NCI-H146 treated with DMSO at 0.1 percent for 48 hours (cell line): ENCODE measurements at regions not wholly inside any gene's neighbourhood (a gene's known extent, or its start where the extent isn't known, plus 50 kb on each side); places are given as distances from the start of the nearest gene placed in this dataset.

Experiments
- DNase-seq: peaks from one replicate; lab custom pipeline; 2025; ENCODE audit not compliant: unreplicated experiment; lab: John Stamatoyannopoulos, UW

DNA sequence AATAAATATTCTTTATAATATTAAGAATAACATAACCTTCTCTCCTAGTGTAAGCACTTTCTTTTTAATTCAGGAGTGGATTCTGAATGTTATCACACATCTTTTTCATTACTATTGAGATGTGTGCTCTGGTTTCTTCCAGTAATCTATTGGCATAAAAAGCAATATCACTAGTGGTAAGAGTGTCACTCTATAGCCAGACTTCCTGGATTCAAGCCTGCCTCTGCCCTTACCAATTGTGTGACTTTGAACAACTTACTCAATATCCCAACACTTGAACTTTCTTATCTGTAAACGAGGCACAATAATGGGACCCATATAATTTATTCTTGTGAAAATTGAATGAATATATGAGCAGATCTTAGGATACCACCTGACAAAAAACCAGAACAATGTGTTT lies 71.0 kb downstream of the SEM1 start:
- DNase-seq, result no peak

DNA sequence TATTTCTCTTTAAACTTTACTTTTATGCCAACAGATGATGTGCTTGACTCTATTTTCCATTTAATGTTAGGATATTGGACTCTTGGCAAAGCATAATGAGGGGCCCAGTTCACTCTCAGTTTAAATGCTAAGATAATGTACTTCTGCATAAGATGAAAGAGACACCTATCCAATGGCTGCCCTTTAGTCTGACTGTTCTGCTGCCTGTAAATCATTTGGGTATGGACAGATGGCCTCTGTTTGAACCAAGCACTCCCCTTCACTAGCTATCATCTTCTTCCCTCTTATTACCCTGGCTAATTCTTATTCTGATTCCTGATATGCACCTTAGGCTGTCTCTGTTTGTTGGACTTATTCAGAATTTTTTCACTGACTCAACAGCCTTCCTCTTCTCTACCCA lies 72.1 kb downstream of the SEM1 start:
- no peak for DNase-seq

- DNase-seq, result no peak
Measured at GRCh38 chr7:96636979-96637378, 72.7 kb downstream of the SEM1 start.

DNA sequence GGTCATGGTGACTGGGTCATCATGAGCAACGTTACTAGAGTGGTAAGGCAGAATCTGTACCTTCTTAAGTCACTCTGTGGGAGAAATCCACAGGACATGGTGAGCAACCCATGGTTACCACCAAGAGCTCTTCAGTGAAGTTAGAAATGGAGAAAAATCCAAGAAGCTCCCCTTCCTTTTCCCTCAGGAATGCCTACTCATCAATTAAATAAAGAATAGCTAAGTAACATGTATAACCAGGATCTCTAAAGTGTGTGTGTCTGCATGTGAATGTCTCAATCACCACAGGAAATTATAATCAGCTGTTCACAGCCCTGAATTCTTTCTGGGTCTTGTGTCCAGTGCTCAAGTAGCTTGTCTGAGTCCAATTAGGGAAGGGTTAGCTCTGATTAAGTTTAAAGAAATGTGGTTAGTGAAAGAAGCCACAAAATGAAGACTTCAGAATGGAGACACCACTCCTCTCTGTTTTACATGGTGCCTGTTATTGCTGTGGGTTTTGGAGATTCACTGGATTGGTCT lies 73.2 kb downstream of the SEM1 start:
- DNase-seq, result no peak

DNA sequence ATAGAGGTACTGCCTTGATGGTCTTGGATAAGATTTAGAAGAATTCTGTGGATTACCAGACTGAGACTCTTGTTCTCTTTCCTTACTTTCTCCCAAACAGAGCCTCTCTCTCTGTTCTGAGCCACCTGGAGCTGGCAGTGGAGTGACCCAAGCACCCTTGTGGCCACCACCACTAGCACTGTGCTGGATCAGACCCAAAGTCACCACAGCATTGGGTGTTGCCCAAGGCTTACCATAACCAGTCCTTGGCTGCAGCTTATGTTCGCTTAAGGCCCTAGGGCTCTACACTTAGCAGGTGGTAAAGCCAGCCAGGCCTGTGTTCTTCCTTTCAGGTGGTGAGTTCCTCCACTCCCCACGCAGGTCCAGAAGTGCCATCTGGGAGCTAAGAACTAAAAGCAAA lies 79.8 kb downstream of the SEM1 start:
- DNase-seq, result no peak

DNA sequence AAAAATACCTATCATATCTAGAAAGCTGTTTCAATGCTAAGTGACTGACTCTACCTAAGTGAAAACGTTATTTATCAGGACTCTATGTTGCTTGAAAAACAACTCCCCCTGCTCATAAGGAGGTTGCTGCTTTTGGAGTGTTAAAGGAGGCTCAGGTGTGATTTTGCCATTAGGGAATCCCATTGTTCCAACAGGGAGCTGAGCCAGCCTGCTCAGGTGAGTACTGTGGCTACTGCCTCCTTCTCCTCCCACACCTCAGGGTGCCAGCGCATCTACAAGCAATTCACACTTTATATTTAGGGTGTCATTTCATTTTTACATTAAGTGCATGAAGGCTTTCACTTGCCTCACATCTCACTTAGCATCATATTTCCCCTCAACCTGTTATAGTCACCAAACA lies 84.7 kb downstream of the SEM1 start:
- no peak for DNase-seq

DNA sequence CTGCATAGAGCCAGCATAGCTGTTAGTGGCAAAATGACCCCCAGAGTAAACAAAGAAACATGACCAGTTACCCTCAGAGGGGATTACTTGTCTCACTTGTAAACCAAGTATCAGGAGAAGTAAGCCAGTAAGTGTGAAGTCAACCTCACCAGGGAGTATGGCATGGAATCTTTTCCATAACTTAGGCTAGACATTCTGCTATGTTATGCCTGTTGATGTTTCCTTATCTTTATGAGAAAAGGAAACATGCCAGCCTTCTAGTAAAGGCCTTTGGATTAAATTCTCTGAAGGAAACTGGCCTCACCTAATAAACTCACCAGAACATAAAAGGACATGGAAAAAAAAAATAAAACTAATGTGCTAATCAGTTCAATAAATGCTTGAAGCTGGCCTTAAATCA lies 87.7 kb downstream of the SEM1 start:
- DNase-seq, result no peak

GRCh38 chr7:96614154-96614867 lies 95.3 kb downstream of the SEM1 start:
- DNase-seq, result no peak

DNA sequence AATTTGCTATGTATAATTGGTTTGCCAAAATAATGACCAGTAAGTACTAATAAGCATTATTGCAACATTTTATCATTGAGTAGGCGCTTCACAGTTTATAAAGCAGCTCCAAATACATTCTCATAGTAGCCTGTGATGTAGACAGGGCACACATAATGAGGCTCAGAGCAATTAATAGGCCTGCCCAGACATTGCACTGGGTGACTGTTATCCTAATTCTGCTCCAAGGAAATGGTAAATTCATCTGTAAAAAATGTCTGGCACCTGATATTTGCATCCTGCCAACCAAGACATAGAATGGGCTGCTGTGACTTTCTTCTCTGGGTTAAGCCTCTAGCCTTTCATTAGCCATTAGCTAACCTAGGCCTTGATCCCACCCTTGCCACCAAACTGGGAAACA lies 97.6 kb downstream of the SEM1 start:
- no peak for DNase-seq

DNA sequence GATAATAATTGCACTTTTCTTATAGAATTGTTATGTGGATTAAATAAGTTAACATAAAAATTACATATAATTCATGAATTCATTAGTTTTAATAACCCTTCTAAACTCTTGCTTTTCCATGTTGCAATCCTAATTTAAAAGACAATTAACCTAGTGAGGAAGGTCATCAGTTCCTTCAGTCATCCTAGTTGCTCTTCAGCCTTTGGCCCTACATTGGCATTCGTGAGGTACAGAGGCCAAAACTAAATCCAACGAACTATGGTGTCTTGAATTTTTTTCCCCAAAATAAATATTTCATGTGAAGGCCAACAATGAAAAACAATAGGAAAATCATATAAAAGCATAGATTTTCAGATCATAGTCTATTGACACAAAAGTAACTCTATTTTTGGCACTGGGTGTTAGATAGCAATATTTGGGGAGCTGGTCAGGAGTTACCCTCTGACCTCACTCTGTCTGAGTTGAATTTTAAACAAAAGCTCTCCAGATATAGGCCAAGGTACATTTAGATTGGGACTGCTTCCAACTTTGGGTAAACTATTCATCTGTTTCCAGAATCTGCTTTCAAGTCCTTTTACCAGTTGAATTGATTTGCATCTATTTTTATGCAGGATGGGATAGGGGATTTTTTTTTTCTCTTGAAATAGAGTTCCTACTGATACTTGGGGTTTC lies 104.5 kb downstream of the SEM1 start:
- no peak for DNase-seq

DNA sequence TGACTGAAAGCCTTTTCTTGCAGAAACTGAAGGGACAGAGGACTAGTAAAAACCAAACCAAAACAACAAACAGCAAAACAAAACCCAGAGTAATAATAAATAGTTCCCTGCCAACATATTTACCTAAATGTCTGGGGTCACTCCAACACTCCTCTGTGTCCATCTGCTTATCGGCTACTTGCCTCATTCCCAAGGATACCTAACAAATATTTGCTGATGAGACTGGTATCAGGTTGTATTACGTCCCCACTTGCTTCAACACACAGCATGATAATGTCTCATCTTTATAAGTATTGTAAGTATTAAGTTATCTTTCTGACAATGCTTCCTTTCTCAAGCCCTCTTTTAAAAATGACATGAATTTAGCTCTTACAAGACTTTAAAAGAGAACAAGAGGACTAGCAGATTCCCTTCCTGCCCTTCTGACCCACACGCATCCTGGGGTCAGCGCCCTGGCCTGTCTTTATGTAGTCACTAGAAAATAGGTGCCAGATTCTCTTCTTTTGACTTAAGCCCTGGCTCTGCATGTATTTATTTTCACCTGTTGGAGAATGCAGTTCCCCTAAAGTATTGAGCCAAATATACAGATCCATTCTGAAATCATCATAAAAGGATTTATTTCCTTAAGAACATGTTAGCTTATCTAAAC lies 110.2 kb downstream of the SEM1 start:
- peak; percentile 40 for DNase-seq

DNA sequence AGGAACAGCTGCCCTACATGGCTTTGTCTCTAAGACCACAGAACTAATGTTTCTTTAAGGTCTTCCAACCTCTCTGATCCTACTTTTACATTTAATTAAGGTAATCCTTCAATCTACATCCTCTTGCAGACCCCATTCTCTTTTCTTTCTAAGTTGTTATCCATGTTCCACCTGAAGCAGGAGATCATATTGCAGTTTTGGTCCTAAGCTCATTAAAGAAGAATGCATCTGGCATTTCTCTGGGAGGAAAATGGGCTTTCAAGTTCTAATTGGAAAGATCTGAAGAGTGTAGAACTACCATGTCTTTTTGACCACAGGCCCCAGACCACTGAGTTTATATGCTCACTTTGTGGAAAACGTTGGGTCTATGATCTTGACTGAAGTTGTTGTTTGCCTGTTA lies 111.2 kb downstream of the SEM1 start:
- DNase-seq, result peak; percentile 27

GRCh38 chr7:96596120-96596826 lies 113.4 kb downstream of the SEM1 start:
- peak; percentile 100 for DNase-seq

DNA sequence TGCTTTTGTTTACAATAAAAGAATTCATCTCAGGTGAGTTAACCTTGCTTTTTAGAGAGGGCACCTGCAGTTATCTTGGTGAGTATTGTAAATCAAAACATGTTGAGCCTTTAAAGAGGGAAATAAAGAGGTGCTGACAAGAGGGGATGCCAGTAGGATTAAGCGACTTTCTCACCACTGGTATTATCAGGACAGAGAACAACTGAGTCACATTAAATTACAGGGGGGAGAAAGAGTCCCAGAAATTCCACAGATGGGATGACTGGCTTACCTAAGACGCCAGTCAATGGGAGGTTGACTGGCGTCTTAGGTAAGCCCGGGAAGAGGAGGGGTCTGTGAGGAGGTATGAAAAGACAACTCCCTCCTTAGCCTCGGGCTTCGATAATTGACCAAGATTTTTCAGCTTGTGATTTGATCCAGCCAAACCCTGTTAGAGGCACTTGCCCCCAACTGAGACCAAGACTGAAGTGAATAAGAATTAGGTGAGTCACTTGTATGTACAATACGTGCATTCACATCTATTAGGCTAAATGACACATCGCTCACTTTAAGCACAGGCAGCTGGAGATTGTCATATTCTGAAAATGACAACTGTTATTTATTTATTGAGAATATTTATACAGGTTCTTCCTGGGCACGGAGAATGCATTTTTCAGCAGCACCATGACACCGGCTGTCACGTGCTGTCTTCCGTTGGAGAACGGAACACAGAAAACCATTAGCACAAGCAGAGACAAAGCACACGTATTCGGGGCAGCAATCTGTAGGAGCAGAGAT lies 117.6 kb downstream of the SEM1 start:
- peak; percentile 97 for DNase-seq

- DNase-seq, result peak; percentile 74
Measured at GRCh38 chr7:96591159-96591899, 118.3 kb downstream of the SEM1 start.

- peak; percentile 69 for DNase-seq
Measured at GRCh38 chr7:96589038-96589437, 120.6 kb downstream of the SEM1 start.

- no peak for DNase-seq
Measured at GRCh38 chr7:96579119-96579518, 130.5 kb downstream of the SEM1 start.

DNA sequence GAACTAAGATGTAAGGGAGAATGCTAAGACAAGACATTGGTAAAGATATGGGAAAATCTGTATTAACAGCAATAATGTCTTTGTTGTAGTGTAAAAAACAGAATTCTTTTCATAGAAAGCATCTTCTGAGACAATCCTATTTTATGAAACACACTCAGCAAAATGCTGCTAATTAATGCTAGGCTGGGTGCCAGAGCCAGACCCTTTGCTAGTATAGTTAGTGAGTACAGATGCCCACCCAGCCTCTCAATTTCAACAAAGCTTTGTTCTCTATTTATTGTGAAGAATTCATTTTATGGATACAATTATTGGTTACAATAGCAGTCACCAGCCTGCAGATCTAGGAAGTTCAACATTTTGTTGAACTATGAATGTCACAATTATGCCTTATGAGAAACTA lies 131.0 kb downstream of the SEM1 start:
- DNase-seq, result no peak

DNA sequence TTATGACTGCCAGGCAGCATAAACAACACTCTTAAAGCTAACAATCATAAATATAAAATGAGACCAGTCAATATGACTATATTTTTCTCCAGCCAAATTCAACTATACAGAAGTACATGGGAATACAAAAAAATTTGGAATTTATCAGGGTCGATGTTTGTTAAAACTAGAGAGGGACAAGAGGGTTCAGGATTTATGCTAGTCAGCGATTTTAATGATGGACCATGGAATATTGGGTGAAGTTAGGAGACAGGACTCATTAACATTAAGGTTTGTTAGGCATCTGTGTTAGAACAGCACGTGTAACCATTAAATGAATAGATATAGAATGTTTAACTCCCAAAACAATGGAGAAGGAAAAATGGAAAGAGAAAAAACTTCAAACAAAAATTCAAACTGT lies 146.2 kb downstream of the SEM1 start:
- DNase-seq, result no peak

DNA sequence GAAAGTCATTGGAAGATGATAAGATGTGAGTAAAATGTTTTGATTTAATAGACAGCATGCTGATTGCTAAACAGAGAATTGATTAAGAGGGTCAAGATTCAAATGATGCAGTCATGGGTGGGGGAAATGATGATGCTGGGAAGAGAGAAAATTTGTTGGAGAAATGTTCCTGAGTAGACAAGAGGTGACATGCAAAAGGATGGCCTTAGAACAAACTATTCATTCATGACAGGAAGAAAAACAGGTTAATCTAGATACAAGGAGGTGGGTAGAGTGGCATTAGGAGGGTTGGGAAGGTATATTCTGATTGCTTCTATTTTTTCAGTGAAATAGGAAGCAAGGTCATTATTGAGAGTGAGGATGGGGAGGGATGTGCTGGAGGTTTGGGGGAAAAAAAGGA lies 146.7 kb downstream of the SEM1 start:
- DNase-seq, result no peak
